SK-N-SH treated with all-trans-retinoic acid at 6 μM for 48 hours (cell line): ENCODE measurements at regions not wholly inside any gene's neighbourhood (a gene's known extent, or its start where the extent isn't known, plus 50 kb on each side); places are given as distances from the start of the nearest gene placed in this dataset.

Experiments
- ARNTL ChIP-seq: fragments of 450-650 bp; formaldehyde crosslinking; IDR thresholded peaks from 2 replicates; pipeline ENCODE4 v1.5.0; 2020; ENCODE audit warnings: low read depth, mild to moderate bottlenecking, moderate library complexity, borderline replicate concordance
- CREB5 ChIP-seq: fragments of 250-450 bp; sonication (Bioruptor Pico); IDR thresholded peaks from 2 replicates; pipeline ENCODE4 v1.5.1; 2020; ENCODE audit warnings: low read depth, mild to moderate bottlenecking, moderate library complexity
- CSDC2 ChIP-seq: fragments of 250-450 bp; sonication (Bioruptor Pico); IDR thresholded peaks from 2 replicates; pipeline ENCODE4 v1.5.0; 2020; ENCODE audit warnings: mild to moderate bottlenecking, moderate library complexity
- GLIS3 ChIP-seq: fragments of 250-450 bp; sonication (Bioruptor Pico); IDR thresholded peaks from 2 replicates; pipeline ENCODE4 v1.5.0; 2020; ENCODE audit warnings: mild to moderate bottlenecking, moderate library complexity
- ISL1 ChIP-seq: fragments of 250-450 bp; sonication (Bioruptor Pico); IDR thresholded peaks from 2 replicates; pipeline ENCODE4 v2.1.2; 2022; ENCODE audit warnings: mild to moderate bottlenecking, moderate library complexity
- OSR1 ChIP-seq: fragments of 250-450 bp; sonication (Bioruptor Pico); IDR thresholded peaks from 2 replicates; pipeline ENCODE4 v1.8.0; 2022; ENCODE audit warnings: moderate library complexity, mild to moderate bottlenecking, inconsistent platforms
- PATZ1 ChIP-seq: fragments of 250-450 bp; sonication (Bioruptor Pico); IDR thresholded peaks from 2 replicates; pipeline ENCODE4 v1.8.0; 2020; ENCODE audit warnings: mild to moderate bottlenecking, moderate library complexity, borderline replicate concordance
- SNAI2 ChIP-seq: fragments of 250-450 bp; sonication (Bioruptor Pico); IDR thresholded peaks from 2 replicates; pipeline ENCODE4 v1.5.0; 2020; ENCODE audit warnings: mild to moderate bottlenecking, moderate library complexity
- TSHZ2 ChIP-seq: fragments of 250-450 bp; sonication (Bioruptor Pico); IDR thresholded peaks from 2 replicates; pipeline ENCODE4 v1.5.0; 2020; ENCODE audit warnings: mild to moderate bottlenecking, moderate library complexity
- ZFP3 ChIP-seq: fragments of 250-450 bp; sonication (Bioruptor Pico); IDR thresholded peaks from 2 replicates; pipeline ENCODE4 v1.5.0; 2020; ENCODE audit warnings: mild to moderate bottlenecking, moderate library complexity
- ZFP30 ChIP-seq: fragments of 450-650 bp; formaldehyde crosslinking; IDR thresholded peaks from 2 replicates; pipeline ENCODE4 v1.5.0; 2022; ENCODE audit warnings: mild to moderate bottlenecking, moderate library complexity
- ZNF565 ChIP-seq: fragments of 450-650 bp; formaldehyde crosslinking; conservative IDR thresholded peaks from 2 replicates; pipeline ENCODE4 v1.5.0; 2020; ENCODE audit warnings: low read depth, mild to moderate bottlenecking, moderate library complexity
- ZNF70 ChIP-seq: fragments of 450-650 bp; formaldehyde crosslinking; IDR thresholded peaks from 2 replicates; pipeline ENCODE4 v1.5.0; 2020; ENCODE audit warnings: mild to moderate bottlenecking, moderate library complexity
- ZNF8 ChIP-seq: fragments of 450-650 bp; formaldehyde crosslinking; IDR thresholded peaks from 2 replicates; pipeline ENCODE4 v1.5.0; 2020; ENCODE audit warnings: mild to moderate bottlenecking, moderate library complexity

DNA sequence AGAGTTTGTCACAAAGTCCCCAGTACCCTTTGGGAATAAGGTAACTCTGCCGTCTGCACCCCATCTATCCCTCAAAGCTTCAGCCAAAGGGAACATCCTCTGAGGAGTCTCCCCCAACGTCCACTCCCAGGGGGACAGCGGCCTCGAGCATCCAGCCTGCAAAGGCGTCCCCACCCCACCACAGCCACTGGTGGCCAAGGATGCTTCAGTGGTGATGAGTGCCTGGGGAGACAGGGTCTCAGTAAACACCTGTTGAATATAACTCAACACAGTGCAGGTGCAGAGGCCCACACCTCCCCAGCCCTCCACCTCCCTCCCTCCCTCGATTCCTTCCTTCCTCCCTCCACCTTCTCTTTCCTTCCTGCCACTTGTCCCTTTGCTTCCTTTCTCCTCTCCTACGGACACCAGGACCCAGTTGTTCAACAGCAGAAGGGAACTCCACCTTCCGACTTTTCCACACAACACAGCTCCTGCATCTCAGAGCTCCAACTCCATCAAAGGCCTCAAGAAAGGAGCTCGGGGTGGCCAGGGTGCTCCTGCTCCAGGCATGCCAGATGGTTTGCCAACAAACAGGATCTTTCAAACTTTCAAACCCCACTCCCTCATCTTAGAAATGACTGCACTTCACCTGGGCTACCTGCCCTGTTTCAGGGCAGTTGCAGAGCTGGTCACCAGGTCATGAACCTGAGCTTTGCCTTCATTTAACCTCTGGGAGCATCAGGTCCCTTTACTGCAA is 87.8 kb upstream of the SNTG2 start:
- TF ChIP-seq ZNF8 (CRISPR knock-in tag) (no peak), ARNTL (CRISPR knock-in tag) (no peak), ZNF70 (CRISPR knock-in tag) (no peak), SNAI2 (CRISPR knock-in tag) (no peak), ZNF565 (CRISPR knock-in tag) (no peak), CSDC2 (CRISPR knock-in tag) (no peak), PATZ1 (CRISPR knock-in tag) (no peak), ZFP3 (CRISPR knock-in tag) (no peak), ZFP30 (no peak), OSR1 (CRISPR knock-in tag) (no peak), GLIS3 (CRISPR knock-in tag) (no peak), CREB5 (CRISPR knock-in tag) (no peak), ISL1 (CRISPR knock-in tag) (no peak), TSHZ2 (CRISPR knock-in tag) (no peak)
